ENCODE measurements at regions not wholly inside any gene's neighbourhood (a gene's known extent, or its start where the extent isn't known, plus 50 kb on each side); places are given as distances from the start of the nearest gene placed in this dataset.
"Not testable (repeated sequence)": the region's sequence is repeated elsewhere in the genome, so short reads cannot be mapped to it uniquely, and the experiment has no call there.

GRCh38 chr6:135605278-135605790 is 107.8 kb upstream of the AHI1 start:
- no peak for DNase-seq (ENCODE audit: low spot score)

GRCh38 chr6:135606392-135606791 is 108.9 kb upstream of the AHI1 start:
- no peak for DNase-seq (ENCODE audit: low spot score)

- DNase-seq (ENCODE audit: low spot score): no peak
Observed at GRCh38 chr6:135608031-135608430, 110.5 kb upstream of the AHI1 start.

GRCh38 chr6:135610192-135610591 is 112.7 kb upstream of the AHI1 start:
- not testable (repeated sequence) for DNase-seq (ENCODE audit: low spot score)

- no peak for DNase-seq (ENCODE audit: low spot score)
Observed at GRCh38 chr6:135616655-135617054, 119.1 kb upstream of the AHI1 start.

GRCh38 chr6:135617222-135617621 is 119.7 kb upstream of the AHI1 start:
- DNase-seq (ENCODE audit: low spot score): no peak

GRCh38 chr6:135622081-135622480 is 124.5 kb upstream of the AHI1 start:
- DNase-seq (ENCODE audit: low spot score): no peak

- DNase-seq (ENCODE audit: low spot score): no peak
Observed at GRCh38 chr6:135623979-135624378, 126.4 kb upstream of the AHI1 start.

GRCh38 chr6:135624402-135625295 is 127.1 kb upstream of the AHI1 start:
- DNase-seq (ENCODE audit: low spot score): no peak

- not testable (repeated sequence) for DNase-seq (ENCODE audit: low spot score)
Observed at GRCh38 chr6:135626001-135626400, 128.5 kb upstream of the AHI1 start.

GRCh38 chr6:135627092-135627715 is 129.7 kb upstream of the AHI1 start:
- DNase-seq (ENCODE audit: low spot score): no peak

- no peak for DNase-seq (ENCODE audit: low spot score)
Observed at GRCh38 chr6:135630789-135631376, 133.3 kb upstream of the AHI1 start.

- DNase-seq (ENCODE audit: low spot score): no peak
Observed at GRCh38 chr6:135631821-135632220, 134.3 kb upstream of the AHI1 start.

- no peak for DNase-seq (ENCODE audit: low spot score)
Observed at GRCh38 chr6:135633573-135633972, 136.0 kb upstream of the AHI1 start.

GRCh38 chr6:135637701-135638100 is 140.2 kb upstream of the AHI1 start:
- DNase-seq (ENCODE audit: low spot score): no peak

- DNase-seq (ENCODE audit: low spot score): no peak
Observed at GRCh38 chr6:135638108-135638507, 140.6 kb upstream of the AHI1 start.

GRCh38 chr6:135640048-135640447 is 142.5 kb upstream of the AHI1 start:
- no peak for DNase-seq (ENCODE audit: low spot score)

GRCh38 chr6:135640449-135641111 is 143.0 kb upstream of the AHI1 start:
- no peak for DNase-seq (ENCODE audit: low spot score)

GRCh38 chr6:135642912-135643311 is 145.4 kb upstream of the AHI1 start:
- DNase-seq (ENCODE audit: low spot score): no peak

GRCh38 chr6:135644394-135644793 is 146.9 kb upstream of the AHI1 start:
- DNase-seq (ENCODE audit: low spot score): no peak

GRCh38 chr6:135647521-135647920 is 150.0 kb upstream of the AHI1 start:
- no peak for DNase-seq (ENCODE audit: low spot score)

Data from NAMALWA (cell line).